SU-DHL-6 (cell line): ENCODE measurements at regions not wholly inside any gene's neighbourhood (a gene's known extent, or its start where the extent isn't known, plus 50 kb on each side); places are given as distances from the start of the nearest gene placed in this dataset.

Experiments used
- EZH2phosphoT487 ChIP-seq: fragments of 200-600 bp; sonication (generic), shearing (Covaris generic); conservative IDR thresholded peaks from 2 replicates; pipeline ENCODE4 v1.6.1; 2018; ENCODE audit warnings: mild to moderate bottlenecking, antibody characterized with exemption, low read length, moderate library complexity, mixed read lengths
- TF ChIP-seq, protein P1 (sequence below): fragments of 200-600 bp; sonication (generic); IDR thresholded peaks from one replicate; pipeline ENCODE4 v1.5.1; 2017; ENCODE audit warnings: antibody characterized with exemption, mild to moderate bottlenecking, low read length, moderate library complexity; ENCODE audit not compliant: insufficient read depth, poor library complexity, severe bottlenecking

DNA sequence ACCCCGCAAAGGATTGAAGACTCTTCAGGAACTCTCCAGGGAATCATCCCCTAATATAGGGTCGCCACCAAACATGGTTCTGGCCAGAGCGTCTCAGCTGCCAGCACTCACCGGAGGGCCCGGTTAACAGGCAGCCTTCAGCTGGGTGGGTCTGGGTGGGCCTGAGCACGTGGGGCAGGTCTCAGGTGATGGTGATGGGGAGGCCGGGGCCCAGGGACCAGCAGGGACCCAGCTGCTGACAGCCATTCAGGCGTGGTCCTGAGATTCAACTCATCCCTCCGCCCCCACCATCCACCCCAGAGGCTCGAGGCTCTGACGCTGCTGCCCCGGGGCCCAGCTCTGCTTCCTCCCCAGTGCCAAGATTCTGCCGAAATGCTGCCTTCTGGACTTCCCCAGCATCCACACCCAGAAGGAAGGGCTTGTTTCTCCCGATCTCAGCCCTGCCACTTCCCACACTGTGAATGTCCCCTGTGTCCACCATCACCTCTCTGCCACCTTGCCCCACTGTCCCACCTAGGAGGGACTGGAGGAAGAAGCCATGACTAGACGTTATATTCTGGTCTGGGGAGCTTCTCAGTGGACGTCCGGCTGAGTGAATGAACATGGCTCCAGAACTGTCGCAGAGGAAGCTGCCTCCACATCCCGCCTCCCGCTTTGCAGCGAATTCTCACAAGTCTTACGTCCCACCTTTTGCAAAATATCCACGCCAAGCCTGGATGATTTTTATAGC lies 294.2 kb upstream of the SALL3 start:
- TF ChIP-seq, protein P1, sequence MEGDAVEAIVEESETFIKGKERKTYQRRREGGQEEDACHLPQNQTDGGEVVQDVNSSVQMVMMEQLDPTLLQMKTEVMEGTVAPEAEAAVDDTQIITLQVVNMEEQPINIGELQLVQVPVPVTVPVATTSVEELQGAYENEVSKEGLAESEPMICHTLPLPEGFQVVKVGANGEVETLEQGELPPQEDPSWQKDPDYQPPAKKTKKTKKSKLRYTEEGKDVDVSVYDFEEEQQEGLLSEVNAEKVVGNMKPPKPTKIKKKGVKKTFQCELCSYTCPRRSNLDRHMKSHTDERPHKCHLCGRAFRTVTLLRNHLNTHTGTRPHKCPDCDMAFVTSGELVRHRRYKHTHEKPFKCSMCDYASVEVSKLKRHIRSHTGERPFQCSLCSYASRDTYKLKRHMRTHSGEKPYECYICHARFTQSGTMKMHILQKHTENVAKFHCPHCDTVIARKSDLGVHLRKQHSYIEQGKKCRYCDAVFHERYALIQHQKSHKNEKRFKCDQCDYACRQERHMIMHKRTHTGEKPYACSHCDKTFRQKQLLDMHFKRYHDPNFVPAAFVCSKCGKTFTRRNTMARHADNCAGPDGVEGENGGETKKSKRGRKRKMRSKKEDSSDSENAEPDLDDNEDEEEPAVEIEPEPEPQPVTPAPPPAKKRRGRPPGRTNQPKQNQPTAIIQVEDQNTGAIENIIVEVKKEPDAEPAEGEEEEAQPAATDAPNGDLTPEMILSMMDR: no peak
- TF ChIP-seq EZH2phosphoT487: no peak
